Liver (tissue), 3 donors: ENCODE measurements at regions not wholly inside any gene's neighbourhood (a gene's known extent, or its start where the extent isn't known, plus 50 kb on each side); places are given as distances from the start of the nearest gene placed in this dataset.

Source experiments
- ATF3 ChIP-seq: IDR thresholded peaks from 2 replicates; pipeline ENCODE4 v1.6.1; 2016; ENCODE audit warnings: antibody characterized with exemption
- CTCF ChIP-seq: fragments of 150-350 bp; IDR thresholded peaks from 2 replicates; pipeline ENCODE4 v1.5.1; 2017; ENCODE audit warnings: improper control_type of control experiment, low read depth, low read length; ENCODE audit not compliant: missing input control
- GABPA ChIP-seq, 2 donors: IDR thresholded peaks in 1 of 2; conservative IDR thresholded peaks in 1 of 2; 2 replicates each; pipeline ENCODE4 v1.6.1; 2016; ENCODE audit warnings: antibody characterized with exemption in 2 of 2, mild to moderate bottlenecking in 1 of 2, moderate library complexity in 1 of 2
- JUND ChIP-seq, 2 donors: IDR thresholded peaks; 2 replicates each; pipeline ENCODE4 v1.6.1; 2016; ENCODE audit warnings: antibody characterized with exemption in 2 of 2
- MAX ChIP-seq: IDR thresholded peaks from 2 replicates; pipeline ENCODE4 v1.6.1; 2016; ENCODE audit warnings: antibody characterized with exemption
- RAD21 ChIP-seq, 2 donors: IDR thresholded peaks; 2 replicates each; pipeline ENCODE4 v1.6.1; 2016; ENCODE audit warnings: antibody characterized with exemption in 2 of 2, mild to moderate bottlenecking in 2 of 2
- REST ChIP-seq: IDR thresholded peaks from 2 replicates; pipeline ENCODE4 v1.6.1; 2016; ENCODE audit warnings: antibody characterized with exemption, mild to moderate bottlenecking
- TAF1 ChIP-seq: conservative IDR thresholded peaks from 2 replicates; pipeline ENCODE4 v1.6.1; 2016; ENCODE audit warnings: antibody characterized with exemption, mild to moderate bottlenecking
- donor health status: healthy.
- donor health status: healthy.

- TF ChIP-seq ATF3 = no peak
- TF ChIP-seq MAX = no peak
- TF ChIP-seq REST = no peak
- no peak for TF ChIP-seq RAD21 (IDR thresholded peaks at IDR 0.05)
- no peak for TF ChIP-seq CTCF
- TF ChIP-seq JUND (IDR thresholded peaks at IDR 0.05) = no peak
- TF ChIP-seq GABPA (IDR thresholded peaks at IDR 0.05 in 1 of 2, conservative IDR thresholded peaks at IDR 0.05 in 1 of 2) = no peak
- no peak for TF ChIP-seq TAF1
Observed at GRCh38 chr5:103464835-103465484, 97.6 kb downstream of the NUDT12 start.
